Esophagus squamous epithelium (tissue), 4 donors: ENCODE measurements at regions not wholly inside any gene's neighbourhood (a gene's known extent, or its start where the extent isn't known, plus 50 kb on each side); places are given as distances from the start of the nearest gene placed in this dataset.

Experiments used
- CTCF ChIP-seq, 6 experiments: fragments of 450-650 bp in 4 of 6; fragments of 200-600 bp in 2 of 6; sonication (generic) in 2 of 6; IDR thresholded peaks; one replicate each; pipeline ENCODE4 v1.5.1; 2016 to 2019; ENCODE audit warnings: antibody characterized with exemption in 6 of 6, mild to moderate bottlenecking in 4 of 6, moderate library complexity in 4 of 6
- POLR2A ChIP-seq, 4 donors: fragments of 450-650 bp; IDR thresholded peaks; one replicate each; pipeline ENCODE4 v1.6.1; 2017; ENCODE audit warnings: antibody characterized with exemption in 4 of 4, mild to moderate bottlenecking in 4 of 4, moderate library complexity in 3 of 4

GRCh38 chr16:85354686-85355514, 242.6 kb upstream of the CIBAR2 start:
- no peak for TF ChIP-seq CTCF (IDR thresholded peaks at IDR 0.05)
- TF ChIP-seq POLR2A (IDR thresholded peaks at IDR 0.05): no peak
